Loucy (cell line): ENCODE measurements at regions not wholly inside any gene's neighbourhood (a gene's known extent, or its start where the extent isn't known, plus 50 kb on each side); places are given as distances from the start of the nearest gene placed in this dataset.

ENCODE experiments used
- EZH2phosphoT487 ChIP-seq: fragments of 200-600 bp; IDR thresholded peaks from 2 replicates; pipeline ENCODE4 v1.6.1; 2018; ENCODE audit warnings: antibody characterized with exemption, mild to moderate bottlenecking, moderate library complexity, borderline replicate concordance
- TF ChIP-seq, protein P1 (sequence below): fragments of 200-600 bp; sonication (generic); conservative IDR thresholded peaks from 2 replicates; pipeline ENCODE4 v1.5.1; 2014; ENCODE audit warnings: mild to moderate bottlenecking, antibody characterized with exemption, low read length

DNA sequence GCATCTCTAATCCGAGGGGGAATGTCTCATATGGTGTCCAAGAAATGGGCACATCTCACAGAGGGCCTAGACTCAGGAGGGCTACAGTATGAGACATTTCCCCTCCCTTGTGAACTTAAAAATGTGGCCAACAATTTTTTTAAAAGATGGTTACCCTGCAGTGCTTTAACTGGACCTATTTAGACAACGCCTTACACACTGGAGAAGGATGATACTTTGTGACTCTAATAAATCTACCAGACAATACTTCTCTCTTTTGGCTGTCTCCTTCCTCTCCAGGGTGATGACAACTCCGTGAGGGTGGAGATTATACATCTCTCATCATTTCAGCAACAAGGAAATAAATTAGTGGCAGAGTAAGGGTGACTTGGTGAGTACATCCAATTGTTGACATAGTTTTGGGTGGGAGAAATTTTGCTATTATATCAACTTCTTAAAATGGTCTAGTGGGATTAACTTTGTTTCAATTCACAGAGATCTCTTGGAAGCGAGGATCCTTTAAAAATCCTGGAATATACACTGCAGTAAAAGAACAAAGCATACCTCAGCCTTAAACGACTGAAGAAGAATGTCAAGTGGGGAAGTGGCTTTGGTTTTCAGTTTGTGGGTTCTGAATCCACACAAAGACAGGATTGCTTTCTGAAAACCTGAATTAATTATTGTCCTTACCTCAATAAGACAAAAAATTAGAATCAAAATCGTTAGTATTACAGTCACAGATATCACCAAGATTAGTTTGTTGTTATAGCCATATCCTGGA is 89.8 kb downstream of the KPNA2 start:
- TF ChIP-seq, protein P1, sequence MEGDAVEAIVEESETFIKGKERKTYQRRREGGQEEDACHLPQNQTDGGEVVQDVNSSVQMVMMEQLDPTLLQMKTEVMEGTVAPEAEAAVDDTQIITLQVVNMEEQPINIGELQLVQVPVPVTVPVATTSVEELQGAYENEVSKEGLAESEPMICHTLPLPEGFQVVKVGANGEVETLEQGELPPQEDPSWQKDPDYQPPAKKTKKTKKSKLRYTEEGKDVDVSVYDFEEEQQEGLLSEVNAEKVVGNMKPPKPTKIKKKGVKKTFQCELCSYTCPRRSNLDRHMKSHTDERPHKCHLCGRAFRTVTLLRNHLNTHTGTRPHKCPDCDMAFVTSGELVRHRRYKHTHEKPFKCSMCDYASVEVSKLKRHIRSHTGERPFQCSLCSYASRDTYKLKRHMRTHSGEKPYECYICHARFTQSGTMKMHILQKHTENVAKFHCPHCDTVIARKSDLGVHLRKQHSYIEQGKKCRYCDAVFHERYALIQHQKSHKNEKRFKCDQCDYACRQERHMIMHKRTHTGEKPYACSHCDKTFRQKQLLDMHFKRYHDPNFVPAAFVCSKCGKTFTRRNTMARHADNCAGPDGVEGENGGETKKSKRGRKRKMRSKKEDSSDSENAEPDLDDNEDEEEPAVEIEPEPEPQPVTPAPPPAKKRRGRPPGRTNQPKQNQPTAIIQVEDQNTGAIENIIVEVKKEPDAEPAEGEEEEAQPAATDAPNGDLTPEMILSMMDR: no peak
- TF ChIP-seq EZH2phosphoT487: no peak
